ENCODE measurements at regions not wholly inside any gene's neighbourhood (a gene's known extent, or its start where the extent isn't known, plus 50 kb on each side); places are given as distances from the start of the nearest gene placed in this dataset.

- TF ChIP-seq E2F1 (CRISPR knock-in tag; IDR thresholded peaks at IDR 0.05) (no peak), ZNF317 (CRISPR knock-in tag; IDR thresholded peaks at IDR 0.05) (no peak), MXD1 (CRISPR knock-in tag; IDR thresholded peaks at IDR 0.05) (no peak), IKZF4 (CRISPR knock-in tag; IDR thresholded peaks at IDR 0.05; ENCODE audit: borderline replicate concordance, low read depth, not compliant biosample characterization) (no peak), TRIM22 (IDR thresholded peaks at IDR 0.05) (no peak), ZNF816 (CRISPR knock-in tag; IDR thresholded peaks at IDR 0.05; ENCODE audit: borderline replicate concordance) (no peak), TEF (CRISPR knock-in tag; IDR thresholded peaks at IDR 0.05) (no peak), ZNF770 (CRISPR knock-in tag; IDR thresholded peaks at IDR 0.05) (no peak)
These were observed 1093.0 kb upstream of the TENM3 start (continued) for GRCh38 chr4:181150191-181150590.

Measured in HepG2 (cell line).